IPS-15b (cell line): ENCODE measurements at regions not wholly inside any gene's neighbourhood (a gene's known extent, or its start where the extent isn't known, plus 50 kb on each side); places are given as distances from the start of the nearest gene placed in this dataset.
"Not testable (repeated sequence)": the region's sequence is repeated elsewhere in the genome, so short reads cannot be mapped to it uniquely, and the experiment has no call there.

Experiments used
- H3K27me3 ChIP-seq: one replicate; pipeline ENCODE4 v1.6.1; 2013; ENCODE audit warnings: low read length; ENCODE audit not compliant: control insufficient read depth, insufficient read depth
- H3K36me3 ChIP-seq: one replicate; pipeline ENCODE4 v1.6.1; 2013; ENCODE audit warnings: low read length; ENCODE audit not compliant: control insufficient read depth, insufficient read depth
- H3K4me1 ChIP-seq: one replicate; pipeline ENCODE4 v1.6.1; 2013; ENCODE audit warnings: mild to moderate bottlenecking, low read length; ENCODE audit not compliant: control insufficient read depth, insufficient read depth
- H3K4me3 ChIP-seq: one replicate; pipeline ENCODE4 v1.5.1; 2013; ENCODE audit warnings: low read depth, low read length
- H3K9ac ChIP-seq: one replicate; pipeline ENCODE4 v1.6.1; 2013; ENCODE audit warnings: low read depth, mild to moderate bottlenecking, low read length
- H3K9me3 ChIP-seq: one replicate; pipeline ENCODE4 v1.6.1; 2013; ENCODE audit warnings: mild to moderate bottlenecking, low read length; ENCODE audit not compliant: control insufficient read depth, insufficient read depth

- not testable (repeated sequence) for H3K4me3 ChIP-seq, H3K9ac ChIP-seq, H3K4me1 ChIP-seq, H3K36me3 ChIP-seq, H3K27me3 ChIP-seq, H3K9me3 ChIP-seq
These were observed 567.7 kb downstream of the MATN1 start for GRCh38 chr1:30155698-30156097.

- H3K4me1 ChIP-seq, H3K9ac ChIP-seq, H3K27me3 ChIP-seq, H3K4me3 ChIP-seq, H3K36me3 ChIP-seq, H3K9me3 ChIP-seq: not testable (repeated sequence)
These were observed 568.1 kb downstream of the MATN1 start for GRCh38 chr1:30155253-30155652.

- Histone ChIP-seq H3K27me3 (no peaks in the 10 kb centered on the region), H3K9me3 (peaks cover 8% of the 10 kb centered on the region), H3K9ac (no peak overlapping the region), H3K4me1 (peaks cover 4% of the 10 kb centered on the region), H3K4me3 (no peak overlapping the region), H3K36me3 (no peaks in the 10 kb centered on the region)
These were observed 569.5 kb downstream of the MATN1 start for GRCh38 chr1:30153743-30154449.

- H3K4me3 ChIP-seq, result no peak overlapping the region
- no peaks in the 10 kb centered on the region for H3K27me3 ChIP-seq
- no peak overlapping the region for H3K9ac ChIP-seq
- H3K36me3 ChIP-seq, result no peaks in the 10 kb centered on the region
- no peaks in the 10 kb centered on the region for H3K4me1 ChIP-seq
- H3K9me3 ChIP-seq, result peaks cover 8% of the 10 kb centered on the region
These were observed 571.6 kb downstream of the MATN1 start for GRCh38 chr1:30151826-30152225.

DNA sequence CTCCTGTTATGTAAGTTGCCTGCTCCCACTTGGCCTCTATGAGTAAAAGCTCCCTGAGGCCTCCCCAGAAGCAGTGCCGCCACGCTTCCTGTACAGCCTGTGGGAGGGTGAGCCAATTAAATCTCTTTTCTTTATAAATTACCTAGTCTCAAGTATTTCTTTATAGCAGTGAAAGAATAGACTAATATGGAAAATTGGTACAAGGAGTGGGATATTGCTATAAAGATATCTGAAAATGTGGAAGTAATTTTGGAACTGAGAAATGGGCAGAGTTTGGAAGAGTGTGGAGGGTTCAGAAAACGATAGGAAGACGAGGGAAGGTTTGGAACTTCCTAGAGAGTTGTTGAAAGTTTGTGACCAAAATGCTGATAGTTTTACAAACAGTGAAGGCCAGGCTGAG, 572.3 kb downstream of the MATN1 start:
- Histone ChIP-seq H3K9me3 (peaks cover 8% of the 10 kb centered on the region), H3K4me1 (no peaks in the 10 kb centered on the region), H3K4me3 (no peak overlapping the region), H3K27me3 (no peaks in the 10 kb centered on the region), H3K9ac (no peak overlapping the region), H3K36me3 (no peaks in the 10 kb centered on the region)

- H3K36me3 ChIP-seq, result no peaks in the 10 kb centered on the region
- H3K9me3 ChIP-seq, result peaks cover 8% of the 10 kb centered on the region
- H3K9ac ChIP-seq, result no peak overlapping the region
- H3K4me3 ChIP-seq, result no peak overlapping the region
- H3K4me1 ChIP-seq, result no peaks in the 10 kb centered on the region
- H3K27me3 ChIP-seq, result no peaks in the 10 kb centered on the region
These were observed 574.2 kb downstream of the MATN1 start for GRCh38 chr1:30149226-30149625.

DNA sequence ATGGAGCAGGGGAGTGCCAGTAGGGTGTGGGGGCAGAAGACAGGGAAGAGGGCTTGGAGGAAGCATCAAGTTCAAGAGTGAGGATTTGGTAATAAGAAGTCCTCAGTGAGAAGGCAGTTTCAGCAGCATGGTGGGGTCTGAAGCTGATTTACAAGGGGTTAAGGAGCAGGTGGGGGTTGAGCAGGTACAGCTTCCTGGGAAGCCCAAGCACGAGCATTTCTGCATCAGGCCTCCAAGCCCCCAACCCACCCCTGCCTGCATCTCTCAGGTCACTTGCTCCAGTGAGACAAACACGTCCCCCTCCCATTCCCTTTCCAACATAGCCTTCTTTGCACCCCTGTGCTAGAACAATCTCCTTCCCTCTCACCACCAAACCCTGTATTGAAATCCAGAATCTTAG, 574.7 kb downstream of the MATN1 start:
- Histone ChIP-seq H3K36me3 (no peaks in the 10 kb centered on the region), H3K27me3 (no peaks in the 10 kb centered on the region), H3K4me3 (no peak overlapping the region), H3K4me1 (no peaks in the 10 kb centered on the region), H3K9me3 (peaks cover 8% of the 10 kb centered on the region), H3K9ac (no peak overlapping the region)

- Histone ChIP-seq H3K36me3 (no peaks in the 10 kb centered on the region), H3K9ac (no peak overlapping the region), H3K9me3 (peaks cover 8% of the 10 kb centered on the region), H3K4me3 (no peak overlapping the region), H3K27me3 (no peaks in the 10 kb centered on the region), H3K4me1 (no peaks in the 10 kb centered on the region)
These were observed 576.2 kb downstream of the MATN1 start for GRCh38 chr1:30147188-30147587.

GRCh38 chr1:30146448-30146847, 576.9 kb downstream of the MATN1 start:
- Histone ChIP-seq H3K4me3 (no peak overlapping the region), H3K9ac (no peak overlapping the region), H3K27me3 (no peaks in the 10 kb centered on the region), H3K4me1 (no peaks in the 10 kb centered on the region), H3K36me3 (no peaks in the 10 kb centered on the region), H3K9me3 (peaks cover under 1% of the 10 kb centered on the region)

GRCh38 chr1:30145723-30146303, 577.6 kb downstream of the MATN1 start:
- Histone ChIP-seq H3K9me3 (no peaks in the 10 kb centered on the region), H3K4me1 (no peaks in the 10 kb centered on the region)

DNA sequence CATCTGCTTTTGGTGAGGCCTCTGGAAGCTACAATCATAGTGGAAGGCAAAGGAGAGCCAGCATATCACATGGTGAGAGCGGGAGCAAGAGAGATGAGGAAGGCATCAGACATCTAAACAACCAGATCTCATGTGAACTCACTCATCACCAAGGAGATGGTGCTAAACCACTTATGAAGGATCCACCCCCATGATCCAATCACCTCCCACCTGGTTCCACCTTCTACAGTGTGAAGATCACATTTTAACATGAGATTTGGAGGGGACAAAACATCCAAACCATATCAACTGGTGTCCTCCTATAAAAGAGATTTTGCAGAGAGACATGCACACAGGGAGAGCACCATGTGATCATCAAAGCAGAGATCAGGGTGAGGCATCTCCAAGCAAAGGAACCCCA, 578.6 kb downstream of the MATN1 start:
- no peaks in the 10 kb centered on the region for H3K9me3 ChIP-seq
- no peaks in the 10 kb centered on the region for H3K4me1 ChIP-seq
- no peak overlapping the region for H3K4me3 ChIP-seq
- no peak overlapping the region for H3K9ac ChIP-seq
- H3K27me3 ChIP-seq, result no peaks in the 10 kb centered on the region
- no peaks in the 10 kb centered on the region for H3K36me3 ChIP-seq

More at GRCh38 chr1:30145723-30146303, 577.6 kb downstream of the MATN1 start:
- Histone ChIP-seq H3K9ac (no peak overlapping the region), H3K27me3 (no peaks in the 10 kb centered on the region), H3K36me3 (no peaks in the 10 kb centered on the region), H3K4me3 (no peak overlapping the region)

DNA sequence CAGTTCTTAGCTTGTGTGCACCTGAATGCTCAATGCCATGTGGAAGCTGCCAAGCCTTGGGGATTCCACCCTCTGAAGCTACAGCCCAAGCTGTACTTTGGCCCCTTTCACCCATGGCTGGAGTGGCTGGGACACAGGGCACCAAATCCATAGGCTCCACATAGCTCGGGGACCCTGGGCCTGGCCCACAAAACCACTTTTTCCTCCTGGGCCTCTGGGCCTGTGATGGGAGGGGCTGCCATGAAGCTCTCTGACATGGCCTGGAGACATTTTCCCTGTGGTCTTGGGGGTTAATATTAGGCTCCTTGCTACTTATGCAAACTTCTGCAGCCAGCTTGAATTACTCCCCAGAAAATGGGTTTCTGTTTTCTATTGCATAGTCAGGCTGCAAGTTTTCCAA, 579.9 kb downstream of the MATN1 start:
- Histone ChIP-seq H3K9me3 (no peaks in the 10 kb centered on the region), H3K9ac (no peak overlapping the region), H3K4me1 (no peaks in the 10 kb centered on the region), H3K27me3 (no peaks in the 10 kb centered on the region), H3K36me3 (no peaks in the 10 kb centered on the region), H3K4me3 (no peak overlapping the region)
